ENCODE measurements at regions not wholly inside any gene's neighbourhood (a gene's known extent, or its start where the extent isn't known, plus 50 kb on each side); places are given as distances from the start of the nearest gene placed in this dataset.
"Not testable (repeated sequence)": the region's sequence is repeated elsewhere in the genome, so short reads cannot be mapped to it uniquely, and the experiment has no call there.

DNA sequence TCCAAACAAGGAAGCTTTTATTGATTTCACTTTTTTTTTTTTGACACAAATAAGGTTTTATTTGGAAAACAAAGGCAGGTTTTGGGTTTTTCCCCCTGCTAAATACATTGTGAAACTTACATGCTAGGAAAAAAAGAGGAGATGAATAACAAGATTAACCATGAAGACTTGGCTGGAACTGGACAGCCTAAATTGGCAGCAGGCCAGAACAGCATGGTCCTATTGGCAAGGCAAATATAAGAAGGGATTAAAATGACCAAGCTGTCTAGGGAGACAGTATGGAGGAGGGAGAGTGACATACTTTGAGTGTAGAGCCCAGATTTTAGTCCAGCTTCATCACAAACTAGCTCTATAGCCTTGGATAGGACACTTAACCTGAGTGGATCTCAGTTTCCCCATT lies 63.9 kb upstream of the BBX start:
- TF ChIP-seq, protein P1, sequence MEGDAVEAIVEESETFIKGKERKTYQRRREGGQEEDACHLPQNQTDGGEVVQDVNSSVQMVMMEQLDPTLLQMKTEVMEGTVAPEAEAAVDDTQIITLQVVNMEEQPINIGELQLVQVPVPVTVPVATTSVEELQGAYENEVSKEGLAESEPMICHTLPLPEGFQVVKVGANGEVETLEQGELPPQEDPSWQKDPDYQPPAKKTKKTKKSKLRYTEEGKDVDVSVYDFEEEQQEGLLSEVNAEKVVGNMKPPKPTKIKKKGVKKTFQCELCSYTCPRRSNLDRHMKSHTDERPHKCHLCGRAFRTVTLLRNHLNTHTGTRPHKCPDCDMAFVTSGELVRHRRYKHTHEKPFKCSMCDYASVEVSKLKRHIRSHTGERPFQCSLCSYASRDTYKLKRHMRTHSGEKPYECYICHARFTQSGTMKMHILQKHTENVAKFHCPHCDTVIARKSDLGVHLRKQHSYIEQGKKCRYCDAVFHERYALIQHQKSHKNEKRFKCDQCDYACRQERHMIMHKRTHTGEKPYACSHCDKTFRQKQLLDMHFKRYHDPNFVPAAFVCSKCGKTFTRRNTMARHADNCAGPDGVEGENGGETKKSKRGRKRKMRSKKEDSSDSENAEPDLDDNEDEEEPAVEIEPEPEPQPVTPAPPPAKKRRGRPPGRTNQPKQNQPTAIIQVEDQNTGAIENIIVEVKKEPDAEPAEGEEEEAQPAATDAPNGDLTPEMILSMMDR (IDR thresholded peaks at IDR 0.05; ENCODE audit: low read depth, low read length, missing control alignments): no peak
- no peak overlapping the region for H3K4me3 ChIP-seq (ENCODE audit: low read depth, low read length)
- DNase-seq (ENCODE audit: low read depth): peak; percentile 45
- in situ Hi-C loops (cut with HindIII; ENCODE audit: low sequenced_read_pairs): no loop called here

- in situ Hi-C loops (cut with HindIII; ENCODE audit: low sequenced_read_pairs): no loop called here
- H3K4me3 ChIP-seq (ENCODE audit: low read depth, low read length): no peak overlapping the region
- DNase-seq (ENCODE audit: low read depth): no peak
- TF ChIP-seq, protein P1 (IDR thresholded peaks at IDR 0.05; ENCODE audit: low read depth, low read length, missing control alignments): no peak
Measured at GRCh38 chr3:107461721-107462120, 61.0 kb upstream of the BBX start.

GRCh38 chr3:107464037-107464436 lies 58.7 kb upstream of the BBX start:
- in situ Hi-C loops (cut with HindIII; ENCODE audit: low sequenced_read_pairs): no loop called here
- no peak for DNase-seq (ENCODE audit: low read depth)
- TF ChIP-seq, protein P1 (IDR thresholded peaks at IDR 0.05; ENCODE audit: low read depth, low read length, missing control alignments): no peak
- no peak overlapping the region for H3K4me3 ChIP-seq (ENCODE audit: low read depth, low read length)

DNA sequence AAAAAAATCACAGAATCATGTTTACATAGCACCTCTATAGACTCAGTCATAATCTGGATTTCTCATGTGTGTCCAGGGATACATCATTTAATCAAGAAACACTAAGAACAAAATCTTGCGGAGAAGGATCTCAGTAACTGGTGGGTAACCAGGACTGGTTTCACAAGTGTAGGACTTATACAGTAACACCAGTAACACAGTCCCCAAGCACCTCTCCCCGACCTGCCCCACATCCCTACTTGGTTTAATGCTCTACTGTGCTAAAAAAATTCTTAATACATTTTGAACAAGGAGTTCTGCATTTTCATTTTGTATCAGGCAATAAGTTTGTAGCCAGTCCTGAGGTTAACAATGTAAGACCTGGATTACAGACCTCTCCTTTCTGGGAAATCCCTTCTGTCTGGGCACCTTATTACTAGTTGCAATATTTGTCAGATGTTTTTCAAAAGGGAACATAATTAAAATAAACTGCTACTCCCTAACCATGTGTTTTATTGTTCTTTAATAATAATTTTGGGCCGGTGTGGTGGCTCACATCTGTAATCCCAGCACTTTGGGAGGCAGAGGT lies 57.6 kb upstream of the BBX start:
- TF ChIP-seq, protein P1 (IDR thresholded peaks at IDR 0.05; ENCODE audit: low read depth, low read length, missing control alignments): no peak
- in situ Hi-C loops (cut with HindIII; ENCODE audit: low sequenced_read_pairs): no loop called here
- no peak for DNase-seq (ENCODE audit: low read depth)
- no peak overlapping the region for H3K4me3 ChIP-seq (ENCODE audit: low read depth, low read length)

- DNase-seq (ENCODE audit: low read depth): no peak
- H3K4me3 ChIP-seq (ENCODE audit: low read depth, low read length): no peak overlapping the region
- in situ Hi-C loops (cut with HindIII; ENCODE audit: low sequenced_read_pairs): no loop called here
- TF ChIP-seq, protein P1 (IDR thresholded peaks at IDR 0.05; ENCODE audit: low read depth, low read length, missing control alignments): no peak
Measured at GRCh38 chr3:107468782-107469181, 54.0 kb upstream of the BBX start.

GRCh38 chr3:107470496-107470895 lies 52.3 kb upstream of the BBX start:
- H3K4me3 ChIP-seq (ENCODE audit: low read depth, low read length); DNase-seq (ENCODE audit: low read depth); in situ Hi-C loops (cut with HindIII; ENCODE audit: low sequenced_read_pairs): not testable (repeated sequence)
